HEK293 (cell line): ENCODE measurements at regions not wholly inside any gene's neighbourhood (a gene's known extent, or its start where the extent isn't known, plus 50 kb on each side); places are given as distances from the start of the nearest gene placed in this dataset.
"Not testable (repeated sequence)": the region's sequence is repeated elsewhere in the genome, so short reads cannot be mapped to it uniquely, and the experiment has no call there.

Experiments used
- CTCF ChIA-PET: fragments of 350-600 bp; formaldehyde crosslinking; extraction: SDS; loops from one replicate; lab custom pipeline; 2021; ENCODE audit warnings: antibody characterized with exemption; lab: Yijun Ruan, JAX
- POLR2A ChIA-PET: fragments of 300-600 bp; formaldehyde crosslinking; extraction: SDS; loops from one replicate; lab custom pipeline; 2020; ENCODE audit warnings: antibody characterized with exemption, inconsistent platforms; lab: Yijun Ruan, JAX
- H3K27ac ChIP-seq: fragments of 200-500 bp; sonication (Bioruptor generic); 2 replicates; pipeline ENCODE4 v1.5.1; 2014; ENCODE audit warnings: low read depth, low read length, control low read depth, inconsistent platforms; ENCODE audit errors: extremely low read depth
- H3K36me3 ChIP-seq, 2 experiments: fragments of 200-500 bp in 1 of 2; sonication (Bioruptor generic) in 1 of 2; 1 replicate in 1 of 2; 2 replicates in 1 of 2; pipeline ENCODE4 v1.5.1; 2014 to 2017; ENCODE audit warnings: inconsistent platforms in 2 of 2, low read length in 2 of 2; ENCODE audit not compliant: control insufficient read depth in 2 of 2, insufficient read depth in 1 of 2
- H3K4me1 ChIP-seq: fragments of 200-500 bp; sonication (Bioruptor generic); 2 replicates; pipeline ENCODE4 v1.5.1; 2014; ENCODE audit warnings: mild to moderate bottlenecking, low read length, inconsistent platforms; ENCODE audit not compliant: control insufficient read depth, insufficient read depth
- H3K4me3 ChIP-seq: 2 replicates; pipeline ENCODE4 v1.5.1; 2011; ENCODE audit warnings: low read depth, mild to moderate bottlenecking, control low read depth, low read length, moderate library complexity
- H3K9me3 ChIP-seq: fragments of 200-500 bp; sonication (Bioruptor generic); 2 replicates; pipeline ENCODE4 v1.5.1; 2014; ENCODE audit warnings: low read depth, low read length, inconsistent platforms; ENCODE audit not compliant: control insufficient read depth, insufficient read depth
- ATF2 ChIP-seq: fragments of 450-650 bp; formaldehyde crosslinking; IDR thresholded peaks from 2 replicates; pipeline ENCODE4 v1.5.1; 2016; ENCODE audit warnings: missing biosample characterization, missing genetic modification characterization, low read depth
- GLI4 ChIP-seq: fragments of 450-650 bp; formaldehyde crosslinking; IDR thresholded peaks from 2 replicates; pipeline ENCODE4 v1.5.1; 2016; ENCODE audit warnings: missing biosample characterization, missing genetic modification characterization
- MYNN ChIP-seq: fragments of 450-650 bp; formaldehyde crosslinking; IDR thresholded peaks from 2 replicates; pipeline ENCODE4 v1.5.1; 2016; ENCODE audit warnings: missing biosample characterization, missing genetic modification characterization, borderline replicate concordance
- RBAK ChIP-seq: fragments of 450-650 bp; formaldehyde crosslinking; IDR thresholded peaks from 2 replicates; pipeline ENCODE4 v1.5.1; 2016; ENCODE audit warnings: missing biosample characterization, missing genetic modification characterization
- TSHZ1 ChIP-seq: fragments of 450-650 bp; formaldehyde crosslinking; IDR thresholded peaks from 2 replicates; pipeline ENCODE4 v1.5.1; 2016; ENCODE audit warnings: missing biosample characterization, missing genetic modification characterization, borderline replicate concordance
- ZBTB17 ChIP-seq: fragments of 450-650 bp; formaldehyde crosslinking; IDR thresholded peaks from 2 replicates; pipeline ENCODE4 v1.5.1; 2016; ENCODE audit warnings: missing biosample characterization, missing genetic modification characterization
- ZBTB6 ChIP-seq: fragments of 450-650 bp; formaldehyde crosslinking; IDR thresholded peaks from 2 replicates; pipeline ENCODE4 v1.5.1; 2017; ENCODE audit warnings: missing biosample characterization, missing genetic modification characterization
- ZNF112 ChIP-seq: fragments of 450-650 bp; formaldehyde crosslinking; IDR thresholded peaks from 2 replicates; pipeline ENCODE4 v1.5.0; 2017; ENCODE audit warnings: missing biosample characterization, missing genetic modification characterization
- ZNF133 ChIP-seq: fragments of 450-650 bp; formaldehyde crosslinking; IDR thresholded peaks from 2 replicates; pipeline ENCODE4 v1.5.1; 2016; ENCODE audit warnings: missing biosample characterization, missing genetic modification characterization
- ZNF138 ChIP-seq: fragments of 450-650 bp; formaldehyde crosslinking; IDR thresholded peaks from 2 replicates; pipeline ENCODE4 v1.5.1; 2016; ENCODE audit warnings: missing biosample characterization, missing genetic modification characterization, borderline replicate concordance
- ZNF140 ChIP-seq: fragments of 450-650 bp; formaldehyde crosslinking; IDR thresholded peaks from 2 replicates; pipeline ENCODE4 v1.5.1; 2016; ENCODE audit warnings: missing biosample characterization, missing genetic modification characterization
- ZNF146 ChIP-seq: fragments of 450-650 bp; formaldehyde crosslinking; IDR thresholded peaks from 2 replicates; pipeline ENCODE4 v1.5.1; 2016; ENCODE audit warnings: missing biosample characterization, missing genetic modification characterization
- ZNF18 ChIP-seq: fragments of 450-650 bp; formaldehyde crosslinking; IDR thresholded peaks from 2 replicates; pipeline ENCODE4 v1.5.1; 2016; ENCODE audit warnings: missing biosample characterization, missing genetic modification characterization
- ZNF311 ChIP-seq: fragments of 450-650 bp; formaldehyde crosslinking; IDR thresholded peaks from 2 replicates; pipeline ENCODE4 v1.5.1; 2017; ENCODE audit warnings: missing biosample characterization, missing genetic modification characterization, borderline replicate concordance
- ZNF366 ChIP-seq: fragments of 450-650 bp; formaldehyde crosslinking; conservative IDR thresholded peaks from 2 replicates; pipeline ENCODE4 v1.5.1; 2016; ENCODE audit warnings: missing biosample characterization, missing genetic modification characterization
- ZNF837 ChIP-seq: fragments of 450-650 bp; formaldehyde crosslinking; IDR thresholded peaks from 2 replicates; pipeline ENCODE4 v1.5.1; 2016; ENCODE audit warnings: missing biosample characterization, missing genetic modification characterization

GRCh38 chr4:82241534-82241933 is 132.3 kb downstream of the HNRNPD start:
- Histone ChIP-seq H3K4me1 (no peaks in the 10 kb centered on the region), H3K4me3 (no peak overlapping the region), H3K9me3 (no peaks in the 10 kb centered on the region), H3K36me3 (no peaks in the 10 kb centered on the region), H3K27ac (no peak overlapping the region)
- POLR2A ChIA-PET, result no interaction called here
- CTCF ChIA-PET, result no interaction called here
- TF ChIP-seq ZNF837 (tag by site-specific recombination) (no peak), ZNF18 (tag by site-specific recombination) (no peak), ATF2 (peak; percentile 36; the same call in 1 of the 2 replicates), ZBTB17 (tag by site-specific recombination) (peak; percentile 59), ZNF140 (tag by site-specific recombination) (no peak), RBAK (no peak), ZNF112 (no peak), TSHZ1 (tag by site-specific recombination) (no peak), MYNN (tag by site-specific recombination) (no peak)

GRCh38 chr4:82240410-82240809 is 133.4 kb downstream of the HNRNPD start:
- H3K36me3 ChIP-seq, result no peaks in the 10 kb centered on the region
- POLR2A ChIA-PET, result no interaction called here
- no peak for TF ChIP-seq GLI4 (tag by site-specific recombination)
- TF ChIP-seq ZNF366, result peak; percentile 90
- CTCF ChIA-PET, result no interaction called here
- no peak overlapping the region for H3K27ac ChIP-seq
- H3K4me3 ChIP-seq, result no peak overlapping the region
- H3K9me3 ChIP-seq, result no peaks in the 10 kb centered on the region
- H3K4me1 ChIP-seq, result no peaks in the 10 kb centered on the region

GRCh38 chr4:82237142-82237541 is 136.6 kb downstream of the HNRNPD start:
- H3K4me3 ChIP-seq, H3K9me3 ChIP-seq, H3K27ac ChIP-seq, POLR2A ChIA-PET, CTCF ChIA-PET, H3K4me1 ChIP-seq, H3K36me3 ChIP-seq: not testable (repeated sequence)
- peak; percentile 80 for TF ChIP-seq ZNF146 (tag by site-specific recombination)

GRCh38 chr4:82235346-82235745 is 138.4 kb downstream of the HNRNPD start:
- CTCF ChIA-PET, result interaction anchor here (0.5 to 0.7 kb wide), 2 partner anchors 193 to 826 kb away, joined by 7 to 8 read pairs; no protein-coding TSS in a partner anchor
- Histone ChIP-seq H3K4me3 (no peak overlapping the region), H3K36me3 (no peaks in the 10 kb centered on the region), H3K9me3 (no peaks in the 10 kb centered on the region), H3K27ac (no peak overlapping the region), H3K4me1 (no peaks in the 10 kb centered on the region)
- POLR2A ChIA-PET, result no interaction called here
- TF ChIP-seq ZBTB6 (tag by site-specific recombination), result no peak
- no peak for TF ChIP-seq ZNF133 (tag by site-specific recombination)
- no peak for TF ChIP-seq ZNF311 (tag by site-specific recombination)
- no peak for TF ChIP-seq ZNF138 (tag by site-specific recombination)
